Vagina (tissue), 2 donors: ENCODE measurements at regions not wholly inside any gene's neighbourhood (a gene's known extent, or its start where the extent isn't known, plus 50 kb on each side); places are given as distances from the start of the nearest gene placed in this dataset.

Experiments used
- CTCF ChIP-seq, 3 experiments: fragments of 450-650 bp in 2 of 3; fragments of 200-600 bp in 1 of 3; sonication (generic) in 1 of 3; IDR thresholded peaks; one replicate each; pipeline ENCODE4 v1.5.1; 2017 to 2019; ENCODE audit warnings: antibody characterized with exemption in 3 of 3, mild to moderate bottlenecking in 2 of 3, moderate library complexity in 2 of 3
- POLR2A ChIP-seq, 2 donors: fragments of 450-650 bp; IDR thresholded peaks; one replicate each; pipeline ENCODE4 v1.6.1; 2017; ENCODE audit warnings: antibody characterized with exemption in 2 of 2, mild to moderate bottlenecking in 2 of 2, moderate library complexity in 2 of 2

GRCh38 chrX:43581167-43581566 is 74.9 kb upstream of the MAOA start:
- TF ChIP-seq POLR2A (IDR thresholded peaks at IDR 0.05) (no peak), CTCF (IDR thresholded peaks at IDR 0.05) (no peak)
